K562 (cell line): ENCODE measurements at regions not wholly inside any gene's neighbourhood (a gene's known extent, or its start where the extent isn't known, plus 50 kb on each side); places are given as distances from the start of the nearest gene placed in this dataset.

Experiments used
- MTA3 ChIP-seq: fragments of 450-650 bp; formaldehyde crosslinking; IDR thresholded peaks from 2 replicates; pipeline ENCODE4 v1.6.1; 2017; ENCODE audit warnings: mild to moderate bottlenecking, borderline replicate concordance
- POLR2H ChIP-seq: IDR thresholded peaks from 2 replicates; pipeline ENCODE4 v1.6.1; 2016; ENCODE audit warnings: missing genetic modification characterization, low read depth, mild to moderate bottlenecking, control low read depth, missing compliant biosample characterization, moderate library complexity
- RBBP5 ChIP-seq: fragments of 200-600 bp; sonication (generic); IDR thresholded peaks from 2 replicates; pipeline ENCODE4 v1.6.1; 2012; ENCODE audit warnings: borderline replicate concordance, mild to moderate bottlenecking, low read length, control low read depth, inconsistent platforms; ENCODE audit not compliant: insufficient read depth, poor library complexity, severe bottlenecking
- RCOR1 ChIP-seq, 2 experiments: IDR thresholded peaks; 2 replicates each; pipeline ENCODE4 v1.6.1; 2012; ENCODE audit warnings: low read depth in 2 of 2, low read length in 2 of 2, borderline replicate concordance in 1 of 2, improper control_type of control experiment in 1 of 2
- ZFX ChIP-seq: sonication (generic); formaldehyde crosslinking; IDR thresholded peaks from 2 replicates; pipeline ENCODE4 v1.8.0; 2022; ENCODE audit warnings: mild to moderate bottlenecking, missing genetic modification reagents, moderate library complexity
- TF ChIP-seq, protein P1 (sequence below): fragments of 450-650 bp; IDR thresholded peaks from 2 replicates; pipeline ENCODE4 v1.6.1; 2018; ENCODE audit not compliant: partially characterized antibody

DNA sequence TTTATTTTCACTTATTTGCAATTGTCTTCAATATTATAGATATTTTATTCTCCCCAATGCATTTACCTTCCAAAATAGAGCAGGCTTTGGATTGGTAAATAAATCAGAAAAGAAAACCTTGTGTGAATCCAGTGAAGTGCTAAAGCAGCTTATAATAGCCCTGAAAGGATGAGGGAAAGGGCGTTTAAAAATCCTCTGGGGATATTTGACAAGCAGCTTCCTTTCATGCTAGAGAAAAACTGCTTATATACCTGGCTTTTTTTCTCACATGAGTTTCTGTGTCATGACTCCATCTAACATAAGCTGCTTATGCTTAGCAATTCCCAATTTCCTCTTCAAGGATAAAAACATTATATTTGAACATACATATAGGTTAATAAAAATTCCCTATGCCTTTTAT lies 221.6 kb upstream of the SEMA3E start:
- no peak for TF ChIP-seq RCOR1 (IDR thresholded peaks at IDR 0.05; ENCODE audit: borderline replicate concordance in 1 of 2, low read depth in 2 of 2, low read length in 2 of 2)
- TF ChIP-seq, protein P1, sequence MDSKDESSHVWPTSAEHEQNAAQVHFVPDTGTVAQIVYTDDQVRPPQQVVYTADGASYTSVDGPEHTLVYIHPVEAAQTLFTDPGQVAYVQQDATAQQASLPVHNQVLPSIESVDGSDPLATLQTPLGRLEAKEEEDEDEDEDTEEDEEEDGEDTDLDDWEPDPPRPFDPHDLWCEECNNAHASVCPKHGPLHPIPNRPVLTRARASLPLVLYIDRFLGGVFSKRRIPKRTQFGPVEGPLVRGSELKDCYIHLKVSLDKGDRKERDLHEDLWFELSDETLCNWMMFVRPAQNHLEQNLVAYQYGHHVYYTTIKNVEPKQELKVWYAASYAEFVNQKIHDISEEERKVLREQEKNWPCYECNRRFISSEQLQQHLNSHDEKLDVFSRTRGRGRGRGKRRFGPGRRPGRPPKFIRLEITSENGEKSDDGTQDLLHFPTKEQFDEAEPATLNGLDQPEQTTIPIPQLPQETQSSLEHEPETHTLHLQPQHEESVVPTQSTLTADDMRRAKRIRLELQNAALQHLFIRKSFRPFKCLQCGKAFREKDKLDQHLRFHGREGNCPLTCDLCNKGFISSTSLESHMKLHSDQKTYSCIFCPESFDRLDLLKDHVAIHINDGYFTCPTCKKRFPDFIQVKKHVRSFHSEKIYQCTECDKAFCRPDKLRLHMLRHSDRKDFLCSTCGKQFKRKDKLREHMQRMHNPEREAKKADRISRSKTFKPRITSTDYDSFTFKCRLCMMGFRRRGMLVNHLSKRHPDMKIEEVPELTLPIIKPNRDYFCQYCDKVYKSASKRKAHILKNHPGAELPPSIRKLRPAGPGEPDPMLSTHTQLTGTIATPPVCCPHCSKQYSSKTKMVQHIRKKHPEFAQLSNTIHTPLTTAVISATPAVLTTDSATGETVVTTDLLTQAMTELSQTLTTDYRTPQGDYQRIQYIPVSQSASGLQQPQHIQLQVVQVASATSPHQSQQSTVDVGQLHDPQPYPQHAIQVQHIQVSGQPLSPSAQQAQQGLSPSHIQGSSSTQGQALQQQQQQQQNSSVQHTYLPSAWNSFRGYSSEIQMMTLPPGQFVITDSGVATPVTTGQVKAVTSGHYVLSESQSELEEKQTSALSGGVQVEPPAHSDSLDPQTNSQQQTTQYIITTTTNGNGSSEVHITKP: no peak
- TF ChIP-seq ZFX (CRISPR knock-in tag): no peak
- no peak for TF ChIP-seq POLR2H
- TF ChIP-seq MTA3: no peak
- TF ChIP-seq RBBP5: no peak
